ENCODE measurements at regions not wholly inside any gene's neighbourhood (a gene's known extent, or its start where the extent isn't known, plus 50 kb on each side); places are given as distances from the start of the nearest gene placed in this dataset.

DNA sequence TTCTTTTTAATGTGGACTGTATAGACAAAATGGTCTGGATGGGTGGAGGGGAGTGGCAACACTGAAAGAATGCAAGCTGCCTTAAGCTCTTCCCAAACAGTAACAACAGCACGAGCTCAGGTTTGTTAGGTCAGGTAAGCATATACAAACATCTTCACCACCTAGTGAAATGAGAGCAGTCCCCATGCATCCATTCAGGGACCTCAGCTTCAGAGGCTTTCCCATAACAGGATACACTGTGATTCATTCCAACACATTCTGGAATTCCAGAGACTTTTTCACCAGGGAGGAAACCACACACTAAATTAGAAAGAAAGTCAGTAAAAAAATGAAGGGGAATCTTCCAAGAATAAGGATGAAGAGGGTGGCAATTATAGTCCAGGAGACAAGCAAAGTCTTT, 50.4 kb upstream of the BZW1 start:
- no peaks in the 10 kb centered on the region for H3K4me1 ChIP-seq (ENCODE audit: control insufficient read depth in 1 of 2, insufficient read depth in 2 of 2, low read length in 2 of 2)
- no peaks in the 10 kb centered on the region for H3K79me2 ChIP-seq (ENCODE audit: insufficient read depth, low read length)
- H3K4me3 Mint-ChIP-seq = no peak overlapping the region
- intact Hi-C loops (cut with micrococcal nuclease) = no loop called here
- peaks cover 0 to 2% of the 10 kb centered on the region in 2 donors for H3K36me3 ChIP-seq (replicated peaks in 1 of 2; ENCODE audit: control insufficient read depth in 1 of 2, insufficient read depth in 2 of 2, low read length in 2 of 2)
- H3K9me3 ChIP-seq (replicated peaks in 1 of 2; ENCODE audit: control insufficient read depth in 1 of 2, insufficient read depth in 1 of 2, low read length in 2 of 2) = no peaks in the 10 kb centered on the region
- no peak for TF ChIP-seq CTCF (IDR thresholded peaks at IDR 0.05)
- H3K9me3 Mint-ChIP-seq = no peaks in the 10 kb centered on the region
- H3K9ac ChIP-seq (ENCODE audit: insufficient read depth, low read length, poor library complexity, severe bottlenecking) = no peak overlapping the region
- WGBS (ENCODE audit: insufficient coverage) = no CpG with 5 or more reads among the region's 1 CpG
- no peak overlapping the region for H3K4me2 ChIP-seq (replicated peaks; ENCODE audit: extremely low read depth, low read length, poor library complexity, severe bottlenecking)
- H3K27ac ChIP-seq (ENCODE audit: low read depth in 1 of 2, low read length in 2 of 2) = no peak overlapping the region
- no peak overlapping the region for H3K4me3 ChIP-seq (replicated peaks in 1 of 3; ENCODE audit: low read depth in 2 of 3, low read length in 3 of 3)
- peak overlapping the region in 1 of 7 donors; percentile 11 for H3K27ac Mint-ChIP-seq
- H4K20me1 ChIP-seq (ENCODE audit: insufficient read depth, low read length) = no peaks in the 10 kb centered on the region
- no peaks in the 10 kb centered on the region for H3K27me3 Mint-ChIP-seq (ENCODE audit: low read depth in 3 of 3)
- no peak overlapping the region for H2AFZ ChIP-seq (ENCODE audit: insufficient read depth, low read depth, low read length, poor library complexity, severe bottlenecking)
- no peak for DNase-seq
- peaks cover 5 to 6% of the 10 kb centered on the region in 2 donors for H3K36me3 Mint-ChIP-seq
- no peaks in the 10 kb centered on the region for H3K4me1 Mint-ChIP-seq
- no peaks in the 10 kb centered on the region for H3K27me3 ChIP-seq (ENCODE audit: control insufficient read depth in 2 of 2, insufficient read depth in 2 of 2, low read length in 2 of 2)

Data from CD14-positive monocyte (primary cell).